ENCODE measurements at regions not wholly inside any gene's neighbourhood (a gene's known extent, or its start where the extent isn't known, plus 50 kb on each side); places are given as distances from the start of the nearest gene placed in this dataset.

- Histone ChIP-seq H3K4me3 (no peak overlapping the region), H3K27ac (no peak overlapping the region), H3K27me3 (no peaks in the 10 kb centered on the region), H3K4me1 (no peaks in the 10 kb centered on the region), H3K9me3 (no peaks in the 10 kb centered on the region), H3K36me3 (no peaks in the 10 kb centered on the region)
- DNase-seq (ENCODE audit: low spot score in 2 of 2), result no peak
- intact Hi-C loops (cut with DNase I; ENCODE audit: low total_unique reads), result no loop called here
- TF ChIP-seq CTCF (IDR thresholded peaks at IDR 0.05) (no peak), POLR2A (IDR thresholded peaks at IDR 0.05) (no peak), POLR2AphosphoS5 (IDR thresholded peaks at IDR 0.05) (no peak)
Observed at GRCh38 chr6:22231616-22232015, 65.2 kb downstream of the PRL start.

- Histone ChIP-seq H3K36me3 (no peaks in the 10 kb centered on the region), H3K27ac (no peak overlapping the region), H3K4me1 (no peaks in the 10 kb centered on the region), H3K4me3 (no peak overlapping the region), H3K9me3 (no peaks in the 10 kb centered on the region), H3K27me3 (no peaks in the 10 kb centered on the region)
- DNase-seq (ENCODE audit: low spot score in 2 of 2), result no peak
- TF ChIP-seq CTCF (IDR thresholded peaks at IDR 0.05), result no peak
- no peak for TF ChIP-seq POLR2AphosphoS5 (IDR thresholded peaks at IDR 0.05)
- TF ChIP-seq POLR2A (IDR thresholded peaks at IDR 0.05), result no peak
- intact Hi-C loops (cut with DNase I; ENCODE audit: low total_unique reads), result no loop called here
Observed at GRCh38 chr6:22236626-22237414, 60.0 kb downstream of the PRL start.

Data from breast epithelium (tissue), 4 donors.